DMS153 treated with DMSO at 0.1 percent for 48 hours (cell line): ENCODE measurements at regions not wholly inside any gene's neighbourhood (a gene's known extent, or its start where the extent isn't known, plus 50 kb on each side); places are given as distances from the start of the nearest gene placed in this dataset.
"Not testable (repeated sequence)": the region's sequence is repeated elsewhere in the genome, so short reads cannot be mapped to it uniquely, and the experiment has no call there.

ENCODE experiments used
- DNase-seq: peaks from one replicate; lab custom pipeline; 2025; ENCODE audit not compliant: unreplicated experiment; lab: John Stamatoyannopoulos, UW

GRCh38 chr10:77740396-77740795, 102.8 kb upstream of the KCNMA1 start:
- not testable (repeated sequence) for DNase-seq

GRCh38 chr10:77738496-77739158, 101.0 kb upstream of the KCNMA1 start:
- DNase-seq = no peak

GRCh38 chr10:77737608-77738007, 100.0 kb upstream of the KCNMA1 start:
- no peak for DNase-seq

GRCh38 chr10:77735136-77735535, 97.5 kb upstream of the KCNMA1 start:
- DNase-seq = not testable (repeated sequence)

- DNase-seq = no peak
Measured at GRCh38 chr10:77732213-77733003, 94.8 kb upstream of the KCNMA1 start.

GRCh38 chr10:77727481-77727880, 89.9 kb upstream of the KCNMA1 start:
- DNase-seq = no peak

GRCh38 chr10:77726732-77727131, 89.1 kb upstream of the KCNMA1 start:
- DNase-seq = no peak

- DNase-seq = no peak
Measured at GRCh38 chr10:77726301-77726700, 88.7 kb upstream of the KCNMA1 start.

- DNase-seq = no peak
Measured at GRCh38 chr10:77724820-77725219, 87.2 kb upstream of the KCNMA1 start.

- DNase-seq = no peak
Measured at GRCh38 chr10:77723376-77723775, 85.8 kb upstream of the KCNMA1 start.

GRCh38 chr10:77722956-77723355, 85.3 kb upstream of the KCNMA1 start:
- DNase-seq = not testable (repeated sequence)

- no peak for DNase-seq
Measured at GRCh38 chr10:77721815-77722214, 84.2 kb upstream of the KCNMA1 start.

GRCh38 chr10:77718957-77719356, 81.3 kb upstream of the KCNMA1 start:
- no peak for DNase-seq

- not testable (repeated sequence) for DNase-seq
Measured at GRCh38 chr10:77718312-77718711, 80.7 kb upstream of the KCNMA1 start.

- DNase-seq = no peak
Measured at GRCh38 chr10:77717336-77717735, 79.7 kb upstream of the KCNMA1 start.

GRCh38 chr10:77716458-77717317, 79.1 kb upstream of the KCNMA1 start:
- no peak for DNase-seq

- no peak for DNase-seq
Measured at GRCh38 chr10:77715536-77715935, 77.9 kb upstream of the KCNMA1 start.

- DNase-seq = no peak
Measured at GRCh38 chr10:77715088-77715487, 77.5 kb upstream of the KCNMA1 start.

- no peak for DNase-seq
Measured at GRCh38 chr10:77713521-77714280, 76.1 kb upstream of the KCNMA1 start.

GRCh38 chr10:77712207-77712606, 74.6 kb upstream of the KCNMA1 start:
- DNase-seq = no peak

GRCh38 chr10:77711683-77712049, 74.1 kb upstream of the KCNMA1 start:
- DNase-seq = no peak
